Endothelial cell of umbilical vein (primary cell): ENCODE measurements at regions not wholly inside any gene's neighbourhood (a gene's known extent, or its start where the extent isn't known, plus 50 kb on each side); places are given as distances from the start of the nearest gene placed in this dataset.

Experiments
- BruUV-seq: library from RNA; stranded (reverse); fragments of 400-500 nt; replicated peaks from 2 replicates; lab custom pipeline; 2021; lab: Mats Ljungman, UMichigan
- CTCF ChIA-PET: fragments of 300-600, 350-600 bp; sonication (Branson Sonifier 250); formaldehyde crosslinking; loops from one replicate; lab custom pipeline; 2021; ENCODE audit warnings: antibody characterized with exemption, inconsistent platforms; lab: Charles Lee
- POLR2A ChIA-PET: fragments of 300-600, 350-600 bp; sonication (Branson Sonifier 250); formaldehyde crosslinking; loops from one replicate; lab custom pipeline; 2021; ENCODE audit warnings: antibody characterized with exemption, inconsistent platforms; lab: Charles Lee
- DNase-seq: peaks from one replicate; pipeline ENCODE4 v3.0.0-alpha.2; 2011; ENCODE audit warnings: low read depth, low spot score
- FAIRE-seq: peaks from 2 replicates; lab custom pipeline; 2011; peaks lifted over from hg19 to GRCh38; lab: Jason Lieb, UNC
- H2AFZ ChIP-seq: 2 replicates; pipeline ENCODE4 v1.6.0; 2012; ENCODE audit warnings: low read depth, low read length, control low read depth, inconsistent platforms
- H3K27ac ChIP-seq: 2 replicates; pipeline ENCODE4 v1.5.1; 2011; ENCODE audit warnings: low read depth, mild to moderate bottlenecking, control low read depth, low read length, moderate library complexity; ENCODE audit not compliant: insufficient read depth
- H3K27me3 ChIP-seq, 2 experiments: 2 replicates each; pipeline versions ENCODE4 v1.6.0 to v1.6.1; 2011; ENCODE audit warnings: low read length in 2 of 2, mixed read lengths in 1 of 2; ENCODE audit not compliant: control insufficient read depth in 2 of 2, insufficient read depth in 2 of 2
- H3K36me3 ChIP-seq, 2 experiments: 2 replicates in 1 of 2; 3 replicates in 1 of 2; pipeline ENCODE4 v1.5.1; 2011; ENCODE audit warnings: low read length in 2 of 2, mild to moderate bottlenecking in 1 of 2, moderate library complexity in 1 of 2; ENCODE audit not compliant: control insufficient read depth in 2 of 2, insufficient read depth in 2 of 2; ENCODE audit errors: extremely low read depth in 1 of 2
- H3K4me1 ChIP-seq: 3 replicates; pipeline ENCODE4 v1.5.1; 2011; ENCODE audit warnings: mild to moderate bottlenecking, low read length; ENCODE audit not compliant: control insufficient read depth, insufficient read depth; ENCODE audit errors: extremely low read depth
- H3K4me2 ChIP-seq: 2 replicates; pipeline ENCODE4 v1.6.1; 2011; ENCODE audit warnings: low read length, control low read depth, mixed read lengths; ENCODE audit not compliant: insufficient read depth
- H3K4me3 ChIP-seq, 3 experiments: fragments of 200-600 bp in 1 of 3; sonication (generic), shearing (Covaris generic) in 1 of 3; replicated peaks in 1 of 3; 2 replicates each; pipeline ENCODE4 v1.5.1; 2011 to 2016; ENCODE audit warnings: control low read depth in 3 of 3, low read length in 3 of 3, mild to moderate bottlenecking in 2 of 3, inconsistent platforms in 1 of 3, low read depth in 1 of 3, moderate library complexity in 1 of 3; ENCODE audit not compliant: insufficient read depth in 1 of 3
- H3K79me2 ChIP-seq: 2 replicates; pipeline ENCODE4 v1.6.0; 2012; ENCODE audit warnings: low read length, inconsistent platforms; ENCODE audit not compliant: control insufficient read depth, insufficient read depth
- H3K9ac ChIP-seq: replicated peaks from 2 replicates; pipeline ENCODE3; 2011; ENCODE audit warnings: low read length, control low read depth; ENCODE audit not compliant: insufficient read depth; ENCODE audit errors: extremely low read depth
- H3K9me1 ChIP-seq: replicated peaks from 3 replicates; pipeline ENCODE4 v1.6.0; 2011; ENCODE audit warnings: mild to moderate bottlenecking, low read length; ENCODE audit not compliant: control insufficient read depth, insufficient read depth; ENCODE audit errors: extremely low read depth
- H3K9me3 ChIP-seq: replicated peaks from 2 replicates; pipeline ENCODE4 v1.5.1; 2012; ENCODE audit warnings: low read length, inconsistent platforms; ENCODE audit not compliant: control insufficient read depth, insufficient read depth
- H4K20me1 ChIP-seq: replicated peaks from 2 replicates; pipeline ENCODE3; 2011; ENCODE audit warnings: mild to moderate bottlenecking, low read length; ENCODE audit not compliant: control insufficient read depth, insufficient read depth; ENCODE audit errors: extremely low read depth
- CTCF ChIP-seq, 2 donors: IDR thresholded peaks; 1 replicate in 1 of 2; 2 replicates in 1 of 2; pipeline ENCODE4 v1.5.1; 2011; ENCODE audit warnings: low read length in 2 of 2, mild to moderate bottlenecking in 2 of 2, moderate library complexity in 2 of 2, control low read depth in 1 of 2, inconsistent platforms in 1 of 2, low read depth in 1 of 2; ENCODE audit not compliant: insufficient read depth in 1 of 2; ENCODE audit errors: extremely low read depth in 1 of 2
- FOS ChIP-seq: IDR thresholded peaks from 2 replicates; pipeline ENCODE4 v1.6.1; 2011; ENCODE audit warnings: mild to moderate bottlenecking, low read length, moderate library complexity, borderline replicate concordance; ENCODE audit not compliant: insufficient read depth
- GATA2 ChIP-seq: IDR thresholded peaks from 2 replicates; pipeline ENCODE4 v1.7.0; 2011; ENCODE audit warnings: low read depth, mild to moderate bottlenecking, moderate library complexity, mixed read lengths, low read length; ENCODE audit not compliant: insufficient read length, insufficient read depth
- JUN ChIP-seq: IDR thresholded peaks from 2 replicates; pipeline ENCODE4 v1.6.1; 2011; ENCODE audit warnings: borderline replicate concordance, low read depth; ENCODE audit not compliant: insufficient read length, insufficient read depth
- MYC ChIP-seq: IDR thresholded peaks from one replicate; pipeline ENCODE4 v1.6.1; 2011; ENCODE audit warnings: mild to moderate bottlenecking, low read depth, low read length
- POLR2A ChIP-seq: IDR thresholded peaks from 2 replicates; pipeline ENCODE4 v1.6.1; 2012; ENCODE audit warnings: low read depth, mild to moderate bottlenecking, control low read depth, low read length
- POLR2AphosphoS5 ChIP-seq: IDR thresholded peaks from 2 replicates; pipeline ENCODE4 v1.6.1; 2012; ENCODE audit warnings: low read depth, mild to moderate bottlenecking, control low read depth, low read length, moderate library complexity; ENCODE audit not compliant: insufficient read depth
- dilution Hi-C: fragments of 300-500 bp; cut with MboI; formaldehyde crosslinking; loops from one replicate; pipeline ENCODE4 v1.15.0; 2019; ENCODE audit warnings: low sequenced_read_pairs; ENCODE audit not compliant: extremely low pct_ligation_motif_present
- intact Hi-C: fragments of 100-400 bp; cut with micrococcal nuclease; formaldehyde crosslinking; loops from one replicate; pipeline ENCODE4 v1.10.0; 2022

DNA sequence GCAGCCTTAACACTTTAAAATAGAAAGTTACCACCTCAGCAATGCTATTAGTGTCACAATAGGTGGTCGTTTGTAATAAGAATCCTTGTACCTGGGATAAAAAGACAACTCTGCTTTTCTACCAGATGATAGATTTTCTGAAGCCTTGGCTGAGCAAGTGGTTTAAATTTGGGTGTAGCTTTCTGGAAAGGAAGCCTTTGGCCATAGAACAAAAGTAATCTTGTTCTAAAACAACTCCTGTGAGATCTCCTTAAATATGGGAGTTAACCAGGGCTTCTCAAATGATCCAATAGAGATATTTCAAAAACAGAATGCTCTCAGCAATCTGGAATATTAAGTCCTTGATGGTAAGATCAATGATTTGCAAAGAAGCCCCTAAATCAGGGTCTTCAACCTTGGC is 261.6 kb downstream of the ZNF516 start:
- Histone ChIP-seq H3K27ac (no peak overlapping the region), H3K9me1 (no peaks in the 10 kb centered on the region), H3K4me3 (no peak overlapping the region), H2AFZ (no peak overlapping the region), H3K27me3 (no peaks in the 10 kb centered on the region), H3K9me3 (peaks cover 2% of the 10 kb centered on the region), H3K79me2 (no peaks in the 10 kb centered on the region), H4K20me1 (no peaks in the 10 kb centered on the region), H3K9ac (no peak overlapping the region), H3K36me3 (no peaks in the 10 kb centered on the region), H3K4me1 (no peaks in the 10 kb centered on the region), H3K4me2 (no peak overlapping the region)
- dilution Hi-C loops (no loop called here), intact Hi-C loops (no loop called here)
- POLR2A ChIA-PET, result no interaction called here
- TF ChIP-seq JUN (no peak), CTCF (IDR thresholded peaks at IDR 0.05; ENCODE audit: extremely low read depth in 1 of 2, insufficient read depth in 1 of 2, low read depth in 1 of 2, low read length in 2 of 2) (no peak), POLR2A (no peak), MYC (no peak)
- DNase-seq (no peak), FAIRE-seq (no peak)
- CTCF ChIA-PET, result no interaction called here
- no TSS peak for BruUV-seq

GRCh38 chr18:76232779-76233178 is 262.3 kb downstream of the ZNF516 start:
- ChIA-PET POLR2A (no interaction called here), CTCF (no interaction called here)
- no peak overlapping the region for H3K9ac ChIP-seq
- H3K4me2 ChIP-seq, result no peak overlapping the region
- no peak for DNase-seq
- no peaks in the 10 kb centered on the region for H3K79me2 ChIP-seq
- no peaks in the 10 kb centered on the region for H3K9me1 ChIP-seq
- H3K4me1 ChIP-seq, result no peaks in the 10 kb centered on the region
- H3K27me3 ChIP-seq, result no peaks in the 10 kb centered on the region
- H3K27ac ChIP-seq, result no peak overlapping the region
- TF ChIP-seq FOS (no peak), GATA2 (no peak), JUN (no peak), POLR2A (no peak), POLR2AphosphoS5 (no peak)
- H2AFZ ChIP-seq, result no peak overlapping the region
- no peak overlapping the region for H3K4me3 ChIP-seq
- no TSS peak for BruUV-seq
- intact Hi-C loops (no loop called here), dilution Hi-C loops (no loop called here)
- no peak for FAIRE-seq
- H3K9me3 ChIP-seq, result peaks cover 2% of the 10 kb centered on the region
- H3K36me3 ChIP-seq, result no peaks in the 10 kb centered on the region
- H4K20me1 ChIP-seq, result no peaks in the 10 kb centered on the region
